ENCODE measurements at regions not wholly inside any gene's neighbourhood (a gene's known extent, or its start where the extent isn't known, plus 50 kb on each side); places are given as distances from the start of the nearest gene placed in this dataset.

GRCh38 chr18:67977067-67977616 lies 460.6 kb upstream of the DSEL start:
- no peak for DNase-seq (ENCODE audit: low read depth in 2 of 2)

GRCh38 chr18:67973916-67974315 lies 457.4 kb upstream of the DSEL start:
- DNase-seq (ENCODE audit: low read depth in 2 of 2), result no peak

GRCh38 chr18:67969458-67969857 lies 452.9 kb upstream of the DSEL start:
- DNase-seq (ENCODE audit: low read depth in 2 of 2), result no peak

- no peak for DNase-seq (ENCODE audit: low read depth in 2 of 2)
Observed at GRCh38 chr18:67966224-67966623, 449.7 kb upstream of the DSEL start.

- DNase-seq (ENCODE audit: low read depth in 2 of 2), result no peak
Observed at GRCh38 chr18:67964462-67964861, 447.9 kb upstream of the DSEL start.

- DNase-seq (ENCODE audit: low read depth in 2 of 2), result no peak
Observed at GRCh38 chr18:67961701-67962440, 445.4 kb upstream of the DSEL start.

GRCh38 chr18:67957684-67958083 lies 441.2 kb upstream of the DSEL start:
- no peak for DNase-seq (ENCODE audit: low read depth in 2 of 2)

GRCh38 chr18:67954594-67954993 lies 438.1 kb upstream of the DSEL start:
- DNase-seq (ENCODE audit: low read depth in 2 of 2), result no peak

GRCh38 chr18:67951137-67951536 lies 434.6 kb upstream of the DSEL start:
- no peak for DNase-seq (ENCODE audit: low read depth in 2 of 2)

- DNase-seq (ENCODE audit: low read depth in 2 of 2), result no peak
Observed at GRCh38 chr18:67938660-67939059, 422.1 kb upstream of the DSEL start.

- DNase-seq (ENCODE audit: low read depth in 2 of 2), result no peak
Observed at GRCh38 chr18:67935638-67936037, 419.1 kb upstream of the DSEL start.

GRCh38 chr18:67933271-67933670 lies 416.8 kb upstream of the DSEL start:
- no peak for DNase-seq (ENCODE audit: low read depth in 2 of 2)

- DNase-seq (ENCODE audit: low read depth in 2 of 2), result no peak
Observed at GRCh38 chr18:67932271-67932670, 415.8 kb upstream of the DSEL start.

GRCh38 chr18:67926929-67927864 lies 410.7 kb upstream of the DSEL start:
- no peak for DNase-seq (ENCODE audit: low read depth in 2 of 2)

- DNase-seq (ENCODE audit: low read depth in 2 of 2), result no peak
Observed at GRCh38 chr18:67924656-67925055, 408.1 kb upstream of the DSEL start.

GRCh38 chr18:67919316-67919715 lies 402.8 kb upstream of the DSEL start:
- no peak for DNase-seq (ENCODE audit: low read depth in 2 of 2)

GRCh38 chr18:67916097-67916496 lies 399.6 kb upstream of the DSEL start:
- no peak for DNase-seq (ENCODE audit: low read depth in 2 of 2)

- DNase-seq (ENCODE audit: low read depth in 2 of 2), result no peak
Observed at GRCh38 chr18:67913040-67913439, 396.5 kb upstream of the DSEL start.

- no peak for DNase-seq (ENCODE audit: low read depth in 2 of 2)
Observed at GRCh38 chr18:67901573-67901972, 385.1 kb upstream of the DSEL start.

GRCh38 chr18:67896451-67896850 lies 379.9 kb upstream of the DSEL start:
- DNase-seq (ENCODE audit: low read depth in 2 of 2), result no peak

- no peak for DNase-seq (ENCODE audit: low read depth in 2 of 2)
Observed at GRCh38 chr18:67893916-67894315, 377.4 kb upstream of the DSEL start.

GRCh38 chr18:67876871-67877270 lies 360.4 kb upstream of the DSEL start:
- DNase-seq (ENCODE audit: low read depth in 2 of 2), result no peak

- DNase-seq (ENCODE audit: low read depth in 2 of 2), result no peak
Observed at GRCh38 chr18:67875944-67876343, 359.4 kb upstream of the DSEL start.
